HL-60 (cell line): ENCODE measurements at regions not wholly inside any gene's neighbourhood (a gene's known extent, or its start where the extent isn't known, plus 50 kb on each side); places are given as distances from the start of the nearest gene placed in this dataset.

Source experiments
- CTCF ChIP-seq: IDR thresholded peaks from one replicate; pipeline ENCODE4 v1.5.1; 2011; ENCODE audit warnings: low read length, control low read depth, inconsistent platforms; ENCODE audit not compliant: insufficient read depth
- POLR2AphosphoS5 ChIP-seq: IDR thresholded peaks from 2 replicates; pipeline ENCODE4 v1.6.1; 2012; ENCODE audit warnings: low read depth

- TF ChIP-seq CTCF, result no peak
- TF ChIP-seq POLR2AphosphoS5, result no peak
Observed at GRCh38 chr16:6363896-6364607, 968.6 kb upstream of the RBFOX1 start.
